Nephron (organoid): ENCODE measurements at regions not wholly inside any gene's neighbourhood (a gene's known extent, or its start where the extent isn't known, plus 50 kb on each side); places are given as distances from the start of the nearest gene placed in this dataset.

Experiments used
- H3K27ac Mint-ChIP-seq, 3 experiments: 2 replicates each; pipeline ENCODE4 v1.8.0; 2020; ENCODE audit warnings: mixed read lengths in 3 of 3, mild to moderate bottlenecking in 2 of 3, moderate library complexity in 1 of 3
- H3K27me3 Mint-ChIP-seq: 2 replicates; pipeline ENCODE4 v1.8.0; 2021; ENCODE audit warnings: low read depth, mild to moderate bottlenecking, moderate library complexity, mixed read lengths
- H3K36me3 Mint-ChIP-seq: 2 replicates; pipeline ENCODE4 v1.8.0; 2020; ENCODE audit warnings: low read depth, mixed read lengths
- H3K4me1 Mint-ChIP-seq: 2 replicates; pipeline ENCODE4 v1.8.0; 2020; ENCODE audit warnings: mixed read lengths
- H3K4me3 Mint-ChIP-seq, 3 experiments: 2 replicates each; pipeline ENCODE4 v1.8.0; 2020; ENCODE audit warnings: mild to moderate bottlenecking in 3 of 3, mixed read lengths in 3 of 3, moderate library complexity in 2 of 3
- H3K9me3 Mint-ChIP-seq: 2 replicates; pipeline ENCODE4 v1.8.0; 2020; ENCODE audit warnings: mixed read lengths
- CTCF ChIP-seq, 3 experiments: fragments of 200-600 bp; sonication (generic); IDR thresholded peaks; one replicate each; pipeline ENCODE4 v1.5.0; 2021; ENCODE audit warnings: antibody characterized with exemption in 3 of 3; ENCODE audit not compliant: unreplicated experiment in 3 of 3

DNA sequence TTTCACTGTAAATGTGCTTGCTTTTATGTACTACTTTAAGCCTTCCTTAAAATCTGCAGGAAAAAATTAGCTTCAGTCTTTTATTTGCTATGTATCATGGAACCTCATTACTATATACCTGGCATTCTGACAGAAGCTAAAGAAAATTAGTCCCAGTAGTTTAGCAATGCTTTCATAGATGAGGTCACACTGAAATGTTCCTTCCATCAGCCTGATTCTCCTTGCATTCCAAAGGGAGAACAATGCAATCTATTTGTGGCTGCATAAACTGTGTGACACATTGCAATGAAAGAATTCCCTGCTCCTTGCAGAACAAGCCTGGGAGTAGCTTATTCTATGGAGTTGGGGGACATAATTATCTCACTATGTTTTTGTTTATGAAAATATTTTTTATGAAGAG, 691.5 kb upstream of the ARPP21 start:
- no peaks in the 10 kb centered on the region for H3K27me3 Mint-ChIP-seq
- H3K4me1 Mint-ChIP-seq, result peaks cover 6% of the 10 kb centered on the region
- H3K27ac Mint-ChIP-seq, result no peak overlapping the region
- H3K36me3 Mint-ChIP-seq, result no peaks in the 10 kb centered on the region
- TF ChIP-seq CTCF (IDR thresholded peaks at IDR 0.05; ENCODE audit: unreplicated experiment in 3 of 3), result no peak
- peaks cover 14% of the 10 kb centered on the region for H3K9me3 Mint-ChIP-seq
- H3K4me3 Mint-ChIP-seq, result no peak overlapping the region

DNA sequence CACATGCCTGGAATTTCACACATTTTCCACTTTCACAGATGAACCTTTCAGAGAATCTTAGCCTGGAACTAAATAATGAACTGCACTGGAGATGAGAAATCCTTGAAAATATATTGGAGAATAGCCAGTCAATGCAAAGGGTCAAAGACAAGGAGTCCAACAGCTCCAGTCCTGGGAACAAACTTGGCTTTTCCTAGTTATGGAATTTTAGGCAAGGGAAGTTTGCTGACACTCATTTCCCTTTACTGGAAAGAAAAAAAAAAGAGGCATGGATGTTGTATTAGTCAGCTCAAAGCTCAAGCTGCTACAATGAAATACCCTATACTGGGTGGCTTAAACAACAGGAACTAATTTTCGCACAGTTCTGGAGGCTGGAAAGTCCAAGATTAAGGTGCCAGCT, 690.8 kb upstream of the ARPP21 start:
- no peak overlapping the region for H3K4me3 Mint-ChIP-seq
- H3K4me1 Mint-ChIP-seq, result peaks cover 6% of the 10 kb centered on the region
- no peaks in the 10 kb centered on the region for H3K27me3 Mint-ChIP-seq
- TF ChIP-seq CTCF (IDR thresholded peaks at IDR 0.05; ENCODE audit: unreplicated experiment in 3 of 3), result no peak
- H3K36me3 Mint-ChIP-seq, result no peaks in the 10 kb centered on the region
- peaks cover 14% of the 10 kb centered on the region for H3K9me3 Mint-ChIP-seq
- peak overlapping the region in 2 of 3 experiments; percentile 48 to 60 for H3K27ac Mint-ChIP-seq

DNA sequence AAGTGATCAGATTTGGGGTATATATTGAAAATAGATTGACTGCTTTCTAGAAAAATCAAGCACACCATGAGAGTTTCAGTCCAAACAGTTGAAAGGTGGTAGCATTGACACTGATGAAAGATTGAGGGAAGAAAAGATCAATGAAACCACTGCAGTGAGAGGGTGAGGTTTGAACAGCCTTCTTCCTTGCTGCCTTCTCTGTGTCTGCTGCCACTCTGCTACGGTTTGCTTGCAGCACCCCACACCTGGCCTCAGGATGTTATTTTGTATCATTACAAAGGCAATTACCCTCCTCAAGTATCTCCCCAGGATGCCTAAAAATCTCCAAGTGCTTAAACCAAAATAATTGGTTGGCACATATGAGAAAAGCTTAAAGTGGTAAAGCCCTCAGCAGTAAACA, 683.6 kb upstream of the ARPP21 start:
- Mint-ChIP-seq H3K36me3 (no peaks in the 10 kb centered on the region), H3K4me3 (no peak overlapping the region), H3K27me3 (no peaks in the 10 kb centered on the region), H3K27ac (no peak overlapping the region), H3K9me3 (peaks cover 8% of the 10 kb centered on the region), H3K4me1 (no peaks in the 10 kb centered on the region)
- no peak for TF ChIP-seq CTCF (IDR thresholded peaks at IDR 0.05; ENCODE audit: unreplicated experiment in 3 of 3)

- no peak overlapping the region for H3K27ac Mint-ChIP-seq
- no peak for TF ChIP-seq CTCF (IDR thresholded peaks at IDR 0.05; ENCODE audit: unreplicated experiment in 3 of 3)
- H3K4me1 Mint-ChIP-seq, result no peaks in the 10 kb centered on the region
- H3K4me3 Mint-ChIP-seq, result no peak overlapping the region
- no peaks in the 10 kb centered on the region for H3K36me3 Mint-ChIP-seq
- peaks cover 5% of the 10 kb centered on the region for H3K9me3 Mint-ChIP-seq
- H3K27me3 Mint-ChIP-seq, result no peaks in the 10 kb centered on the region
These were observed 682.8 kb upstream of the ARPP21 start for GRCh38 chr3:34956511-34956910.

DNA sequence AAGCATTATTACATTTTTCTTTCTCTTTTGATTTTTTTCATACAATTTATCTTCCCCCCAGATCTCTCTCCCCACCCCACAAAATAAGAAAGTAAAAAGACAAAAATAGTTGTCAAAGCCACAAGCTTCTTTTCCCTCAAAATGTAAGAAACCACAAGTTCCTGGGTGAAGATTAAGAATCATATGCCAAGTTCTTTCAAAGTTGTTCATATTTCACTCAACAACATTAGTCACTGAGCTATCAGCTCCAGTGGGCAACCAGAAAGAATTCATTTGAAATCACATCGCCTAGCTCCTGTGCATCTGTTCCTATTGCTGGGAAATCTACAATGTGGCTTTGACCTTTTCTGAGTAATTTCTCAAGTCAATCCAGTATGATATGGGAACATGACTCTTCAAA, 681.6 kb upstream of the ARPP21 start:
- no peak for TF ChIP-seq CTCF (IDR thresholded peaks at IDR 0.05; ENCODE audit: unreplicated experiment in 3 of 3)
- no peaks in the 10 kb centered on the region for H3K4me1 Mint-ChIP-seq
- no peak overlapping the region for H3K27ac Mint-ChIP-seq
- H3K27me3 Mint-ChIP-seq, result no peaks in the 10 kb centered on the region
- H3K36me3 Mint-ChIP-seq, result no peaks in the 10 kb centered on the region
- no peak overlapping the region for H3K4me3 Mint-ChIP-seq
- peaks cover 3% of the 10 kb centered on the region for H3K9me3 Mint-ChIP-seq

GRCh38 chr3:34969513-34969912, 669.8 kb upstream of the ARPP21 start:
- no peaks in the 10 kb centered on the region for H3K27me3 Mint-ChIP-seq
- H3K4me3 Mint-ChIP-seq, result no peak overlapping the region
- no peaks in the 10 kb centered on the region for H3K36me3 Mint-ChIP-seq
- no peak for TF ChIP-seq CTCF (IDR thresholded peaks at IDR 0.05; ENCODE audit: unreplicated experiment in 3 of 3)
- H3K9me3 Mint-ChIP-seq, result no peaks in the 10 kb centered on the region
- peaks cover 7% of the 10 kb centered on the region for H3K4me1 Mint-ChIP-seq
- H3K27ac Mint-ChIP-seq, result no peak overlapping the region
